B cell (primary cell): ENCODE measurements at regions not wholly inside any gene's neighbourhood (a gene's known extent, or its start where the extent isn't known, plus 50 kb on each side); places are given as distances from the start of the nearest gene placed in this dataset.

Experiments
- ATAC-seq: fragments of 200-7000 bp; cut with Tn5 transposase; one replicate; pipeline ENCODE4 v1.10.0; 2021; ENCODE audit warnings: low read depth, mild to moderate bottlenecking, moderate number of reproducible peaks, moderate library complexity
- CTCF ChIA-PET: fragments of 350-600 bp; sonication (Branson Sonifier 250); formaldehyde crosslinking; loops from one replicate; lab custom pipeline; 2021; ENCODE audit warnings: antibody characterized with exemption, inconsistent platforms; lab: Charles Lee
- POLR2A ChIA-PET: fragments of 350-600 bp; sonication (Branson Sonifier 250); formaldehyde crosslinking; loops from one replicate; lab custom pipeline; 2021; ENCODE audit warnings: antibody characterized with exemption; lab: Charles Lee
- DNase-seq: peaks from one replicate; pipeline ENCODE4 v3.0.0; 2013
- H2AFZ ChIP-seq: 2 replicates; pipeline ENCODE4 v1.6.1; 2012; ENCODE audit warnings: mild to moderate bottlenecking, low read depth, low read length; ENCODE audit not compliant: insufficient read depth, poor library complexity, severe bottlenecking
- H3K27ac ChIP-seq, 2 donors: 1 replicate in 1 of 2; 2 replicates in 1 of 2; pipeline ENCODE4 v1.5.1; 2012 to 2013; ENCODE audit warnings: low read length in 2 of 2, mild to moderate bottlenecking in 2 of 2, moderate library complexity in 1 of 2
- H3K27me3 ChIP-seq, 4 experiments: fragments of 200-600 bp in 1 of 4; sonication (generic) in 1 of 4; replicated peaks in 1 of 4; 1 replicate in 2 of 4; 2 replicates in 2 of 4; pipeline versions ENCODE4 v1.6.1 to v1.7.0; 2013 to 2016; ENCODE audit warnings: low read length in 3 of 4, mild to moderate bottlenecking in 2 of 4, mixed read lengths in 1 of 4, moderate library complexity in 1 of 4; ENCODE audit not compliant: insufficient read depth in 4 of 4, control insufficient read depth in 3 of 4; ENCODE audit errors: control extremely low read depth in 1 of 4
- H3K36me3 ChIP-seq, 2 experiments: replicated peaks in 1 of 2; 1 replicate in 1 of 2; 2 replicates in 1 of 2; pipeline versions ENCODE4 v1.6.1 to v1.7.1; 2013; ENCODE audit warnings: low read length in 1 of 2; ENCODE audit not compliant: insufficient read depth in 2 of 2, control insufficient read depth in 1 of 2; ENCODE audit errors: control extremely low read depth in 1 of 2, extremely low read depth in 1 of 2
- H3K4me1 ChIP-seq, 2 donors: fragments of 200-600 bp in 1 of 2; sonication (generic) in 1 of 2; 1 replicate in 1 of 2; 2 replicates in 1 of 2; pipeline versions ENCODE4 v1.5.1 to v1.6.1; 2013 to 2017; ENCODE audit warnings: low read length in 2 of 2; ENCODE audit not compliant: control insufficient read depth in 2 of 2, insufficient read depth in 2 of 2
- H3K4me2 ChIP-seq: replicated peaks from 2 replicates; pipeline ENCODE3; 2012; ENCODE audit warnings: mild to moderate bottlenecking, low read depth, low read length; ENCODE audit not compliant: poor library complexity, severe bottlenecking
- H3K4me3 ChIP-seq, 5 experiments: fragments of 200-600 bp in 1 of 5; sonication (generic) in 1 of 5; 1 replicate in 3 of 5; 2 replicates in 2 of 5; pipeline versions ENCODE4 v1.5.1 to v1.7.0; 2011 to 2016; ENCODE audit warnings: low read length in 4 of 5, mild to moderate bottlenecking in 4 of 5, low read depth in 2 of 5, control low read depth in 1 of 5, moderate library complexity in 1 of 5; ENCODE audit not compliant: insufficient read depth in 1 of 5; ENCODE audit errors: control extremely low read depth in 1 of 5, extremely low read depth in 1 of 5
- H3K79me2 ChIP-seq: fragments of 200-600 bp; sonication (generic); one replicate; pipeline ENCODE4 v1.6.0; 2016; ENCODE audit warnings: low read length; ENCODE audit not compliant: control insufficient read depth, insufficient read depth
- H3K9ac ChIP-seq: fragments of 200-600 bp; sonication (generic); 2 replicates; pipeline ENCODE4 v1.6.1; 2017; ENCODE audit warnings: mild to moderate bottlenecking, low read length, moderate library complexity
- H3K9me3 ChIP-seq, 3 donors: one replicate each; pipeline versions ENCODE4 v1.6.1 to v1.7.1; 2013; ENCODE audit warnings: low read length in 2 of 3; ENCODE audit not compliant: control insufficient read depth in 2 of 3, insufficient read depth in 1 of 3; ENCODE audit errors: control extremely low read depth in 1 of 3
- H4K20me1 ChIP-seq: 2 replicates; pipeline ENCODE4 v1.6.0; 2012; ENCODE audit warnings: mild to moderate bottlenecking, low read length; ENCODE audit not compliant: insufficient read depth, control insufficient read depth, poor library complexity, severe bottlenecking
- H3K27ac Mint-ChIP-seq: one replicate; pipeline ENCODE4 v1.8.0; 2021; ENCODE audit warnings: mixed read lengths
- H3K27me3 Mint-ChIP-seq: one replicate; pipeline ENCODE4 v1.8.0; 2021; ENCODE audit warnings: mixed read lengths
- H3K4me1 Mint-ChIP-seq: one replicate; pipeline ENCODE4 v1.8.0; 2021; ENCODE audit warnings: mixed read lengths
- H3K4me3 Mint-ChIP-seq: one replicate; pipeline ENCODE4 v1.8.0; 2021; ENCODE audit warnings: mixed read lengths
- H3K9me3 Mint-ChIP-seq: one replicate; pipeline ENCODE4 v1.8.0; 2022; ENCODE audit warnings: mixed read lengths; ENCODE audit not compliant: insufficient read depth
- EZH2 ChIP-seq: IDR thresholded peaks from 2 replicates; pipeline ENCODE4 v1.6.1; 2012; ENCODE audit warnings: borderline replicate concordance, low read depth, mild to moderate bottlenecking, moderate library complexity, low read length; ENCODE audit not compliant: insufficient read depth, poor library complexity, severe bottlenecking
- WGBS: methylation state at CpG from one replicate; pipeline ENCODE4 v1.1.5; 2013; ENCODE audit warnings: missing lambda C conversion rate; ENCODE audit not compliant: insufficient coverage; 5-methylcytosine and 5-hydroxymethylcytosine counted together
- intact Hi-C: fragments of 100-400 bp; cut with micrococcal nuclease; formaldehyde crosslinking; loops from one replicate; pipeline ENCODE4 v1.10.0; 2022
- TF ChIP-seq, protein P1 (sequence below): fragments of 200-600 bp; IDR thresholded peaks from one replicate; pipeline ENCODE4 v1.8.0; 2022; ENCODE audit warnings: antibody characterized with exemption, mild to moderate bottlenecking

DNA sequence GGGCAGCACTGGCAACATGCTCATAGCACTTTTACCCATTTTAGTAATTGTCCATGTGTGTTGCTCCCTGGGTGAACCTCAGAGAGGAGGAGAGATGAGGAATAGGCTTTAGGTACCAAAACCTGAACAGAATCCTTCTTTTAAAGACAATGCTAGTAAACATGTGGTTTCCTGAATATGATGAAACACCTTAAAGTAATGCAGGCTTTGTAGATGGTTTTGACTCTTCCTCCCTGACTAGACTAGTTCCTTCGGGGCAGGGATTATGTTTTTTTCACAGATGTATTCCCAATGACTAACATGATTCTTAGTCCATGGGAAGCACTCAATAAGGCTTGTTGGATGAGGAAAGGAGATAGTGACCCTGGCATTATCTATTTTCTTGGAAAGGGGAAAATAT, 367.6 kb upstream of the JAG1 start:
- intact Hi-C loops, result no loop called here
- Histone ChIP-seq H3K9me3 (no peaks in the 10 kb centered on the region), H4K20me1 (no peaks in the 10 kb centered on the region), H3K4me3 (no peak overlapping the region), H3K4me2 (no peak overlapping the region), H2AFZ (no peak overlapping the region), H3K27ac (no peak overlapping the region), H3K4me1 (no peaks in the 10 kb centered on the region), H3K27me3 (no peaks in the 10 kb centered on the region), H3K36me3 (no peaks in the 10 kb centered on the region), H3K79me2 (no peaks in the 10 kb centered on the region), H3K9ac (no peak overlapping the region)
- Mint-ChIP-seq H3K4me1 (no peaks in the 10 kb centered on the region), H3K27me3 (no peaks in the 10 kb centered on the region), H3K4me3 (no peak overlapping the region), H3K9me3 (peaks cover 10% of the 10 kb centered on the region), H3K27ac (no peak overlapping the region)
- ATAC-seq (no peak), DNase-seq (no peak)
- ChIA-PET CTCF (no interaction called here), POLR2A (no interaction called here)
- no CpG with 5 or more reads among the region's 1 CpG for WGBS
- no peak for TF ChIP-seq EZH2
- TF ChIP-seq, protein P1, sequence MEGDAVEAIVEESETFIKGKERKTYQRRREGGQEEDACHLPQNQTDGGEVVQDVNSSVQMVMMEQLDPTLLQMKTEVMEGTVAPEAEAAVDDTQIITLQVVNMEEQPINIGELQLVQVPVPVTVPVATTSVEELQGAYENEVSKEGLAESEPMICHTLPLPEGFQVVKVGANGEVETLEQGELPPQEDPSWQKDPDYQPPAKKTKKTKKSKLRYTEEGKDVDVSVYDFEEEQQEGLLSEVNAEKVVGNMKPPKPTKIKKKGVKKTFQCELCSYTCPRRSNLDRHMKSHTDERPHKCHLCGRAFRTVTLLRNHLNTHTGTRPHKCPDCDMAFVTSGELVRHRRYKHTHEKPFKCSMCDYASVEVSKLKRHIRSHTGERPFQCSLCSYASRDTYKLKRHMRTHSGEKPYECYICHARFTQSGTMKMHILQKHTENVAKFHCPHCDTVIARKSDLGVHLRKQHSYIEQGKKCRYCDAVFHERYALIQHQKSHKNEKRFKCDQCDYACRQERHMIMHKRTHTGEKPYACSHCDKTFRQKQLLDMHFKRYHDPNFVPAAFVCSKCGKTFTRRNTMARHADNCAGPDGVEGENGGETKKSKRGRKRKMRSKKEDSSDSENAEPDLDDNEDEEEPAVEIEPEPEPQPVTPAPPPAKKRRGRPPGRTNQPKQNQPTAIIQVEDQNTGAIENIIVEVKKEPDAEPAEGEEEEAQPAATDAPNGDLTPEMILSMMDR, result no peak

DNA sequence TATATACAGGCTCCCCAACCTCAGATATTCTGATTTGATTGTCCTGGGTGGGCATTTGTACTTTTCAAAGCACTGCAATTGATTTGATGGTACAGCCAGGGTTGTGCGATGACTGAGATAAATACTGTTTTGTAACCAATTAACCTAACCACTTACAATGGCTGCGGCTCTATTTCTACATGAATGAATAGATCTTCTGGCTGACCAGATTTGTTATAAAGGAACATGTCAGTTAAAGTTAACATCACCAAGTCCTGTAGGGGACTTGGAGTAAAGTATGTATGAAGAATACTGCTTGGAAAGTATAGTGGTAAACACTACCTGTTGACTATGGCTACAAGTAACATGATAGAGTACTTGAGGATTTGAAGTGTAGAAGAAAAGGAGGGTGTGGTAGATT, 369.2 kb upstream of the JAG1 start:
- Histone ChIP-seq H3K27me3 (no peaks in the 10 kb centered on the region), H3K4me3 (no peak overlapping the region), H3K79me2 (no peaks in the 10 kb centered on the region), H4K20me1 (no peaks in the 10 kb centered on the region), H2AFZ (no peak overlapping the region), H3K9me3 (no peaks in the 10 kb centered on the region), H3K9ac (no peak overlapping the region), H3K4me1 (no peaks in the 10 kb centered on the region), H3K4me2 (no peak overlapping the region), H3K36me3 (no peaks in the 10 kb centered on the region), H3K27ac (no peak overlapping the region)
- no peak for TF ChIP-seq EZH2
- TF ChIP-seq, protein P1, result no peak
- POLR2A ChIA-PET, result no interaction called here
- DNase-seq, result no peak
- ATAC-seq, result no peak
- Mint-ChIP-seq H3K4me3 (no peak overlapping the region), H3K9me3 (peaks cover 10% of the 10 kb centered on the region), H3K4me1 (no peaks in the 10 kb centered on the region), H3K27me3 (no peaks in the 10 kb centered on the region), H3K27ac (no peak overlapping the region)
- intact Hi-C loops, result no loop called here
- no CpG with 5 or more reads among the region's 2 CpGs for WGBS
- CTCF ChIA-PET, result no interaction called here
